HUES64 (cell line): ENCODE measurements at regions not wholly inside any gene's neighbourhood (a gene's known extent, or its start where the extent isn't known, plus 50 kb on each side); places are given as distances from the start of the nearest gene placed in this dataset.
"Not testable (repeated sequence)": the region's sequence is repeated elsewhere in the genome, so short reads cannot be mapped to it uniquely, and the experiment has no call there.

ENCODE experiments used
- H3K27ac ChIP-seq: 2 replicates; pipeline ENCODE4 v1.7.0; 2013; ENCODE audit warnings: low read depth, low read length, inconsistent platforms
- H3K27me3 ChIP-seq: 2 replicates; pipeline ENCODE4 v1.6.1; 2013; ENCODE audit warnings: mild to moderate bottlenecking, low read length; ENCODE audit not compliant: insufficient read depth
- H3K36me3 ChIP-seq: 2 replicates; pipeline ENCODE4 v1.6.1; 2013; ENCODE audit warnings: mild to moderate bottlenecking, low read length; ENCODE audit not compliant: insufficient read depth
- H3K4me1 ChIP-seq: 2 replicates; pipeline ENCODE4 v1.6.1; 2013; ENCODE audit warnings: mild to moderate bottlenecking, low read length, moderate library complexity; ENCODE audit not compliant: insufficient read depth
- H3K4me3 ChIP-seq: 2 replicates; pipeline ENCODE4 v1.5.1; 2013; ENCODE audit warnings: mild to moderate bottlenecking, low read length, moderate library complexity
- H3K9ac ChIP-seq: 2 replicates; pipeline ENCODE4 v1.6.1; 2013; ENCODE audit warnings: mild to moderate bottlenecking, low read depth, low read length
- H3K9me3 ChIP-seq: 2 replicates; pipeline ENCODE4 v1.6.1; 2013; ENCODE audit warnings: low read depth, low read length; ENCODE audit not compliant: insufficient read depth
- WGBS: fragments of 150-250, 120-280 bp; methylation state at CpG from one replicate; pipeline ENCODE4 v1.1.7; 2013; ENCODE audit warnings: missing lambda C conversion rate; 5-methylcytosine and 5-hydroxymethylcytosine counted together

GRCh38 chr2:58607448-58607847 lies 366.3 kb upstream of the FANCL start:
- Histone ChIP-seq H3K27me3 (no peaks in the 10 kb centered on the region), H3K9me3 (no peaks in the 10 kb centered on the region), H3K4me3 (no peak overlapping the region), H3K9ac (no peak overlapping the region), H3K4me1 (no peaks in the 10 kb centered on the region; the same call in 1 of the 2 replicates), H3K27ac (no peak overlapping the region), H3K36me3 (no peaks in the 10 kb centered on the region)
- WGBS, result 92% methylated on average over 2 of the region's 2 CpGs

- Histone ChIP-seq H3K27ac (no peak overlapping the region), H3K27me3 (no peaks in the 10 kb centered on the region), H3K9ac (no peak overlapping the region), H3K9me3 (no peaks in the 10 kb centered on the region), H3K36me3 (no peaks in the 10 kb centered on the region), H3K4me3 (no peak overlapping the region), H3K4me1 (no peaks in the 10 kb centered on the region; the same call in 1 of the 2 replicates)
These were observed 365.7 kb upstream of the FANCL start for GRCh38 chr2:58606799-58607198.

- Histone ChIP-seq H3K27me3 (no peaks in the 10 kb centered on the region), H3K4me1 (no peaks in the 10 kb centered on the region; the same call in 1 of the 2 replicates), H3K9me3 (no peaks in the 10 kb centered on the region), H3K4me3 (no peak overlapping the region), H3K36me3 (no peaks in the 10 kb centered on the region), H3K9ac (no peak overlapping the region), H3K27ac (no peak overlapping the region)
- 88% methylated on average over 1 of the region's 1 CpG for WGBS
These were observed 363.0 kb upstream of the FANCL start for GRCh38 chr2:58604096-58604495.

GRCh38 chr2:58601017-58601416 lies 359.9 kb upstream of the FANCL start:
- H3K27me3 ChIP-seq, result no peaks in the 10 kb centered on the region
- H3K9ac ChIP-seq, result no peak overlapping the region
- H3K36me3 ChIP-seq, result no peaks in the 10 kb centered on the region
- H3K9me3 ChIP-seq, result no peaks in the 10 kb centered on the region
- H3K4me3 ChIP-seq, result no peak overlapping the region
- 100% methylated on average over 1 of the region's 2 CpGs for WGBS
- no peak overlapping the region for H3K27ac ChIP-seq
- no peaks in the 10 kb centered on the region for H3K4me1 ChIP-seq

GRCh38 chr2:58598171-58598570 lies 357.0 kb upstream of the FANCL start:
- Histone ChIP-seq H3K9ac (no peak overlapping the region), H3K4me1 (no peaks in the 10 kb centered on the region), H3K27ac (no peak overlapping the region), H3K36me3 (no peaks in the 10 kb centered on the region), H3K27me3 (no peaks in the 10 kb centered on the region), H3K9me3 (no peaks in the 10 kb centered on the region), H3K4me3 (no peak overlapping the region)
- WGBS, result 89% methylated on average over 3 of the region's 3 CpGs

GRCh38 chr2:58595714-58596113 lies 354.6 kb upstream of the FANCL start:
- no peak overlapping the region for H3K9ac ChIP-seq
- no peaks in the 10 kb centered on the region for H3K9me3 ChIP-seq
- H3K4me3 ChIP-seq, result no peak overlapping the region
- H3K27ac ChIP-seq, result no peak overlapping the region
- WGBS, result 96% methylated on average over 2 of the region's 3 CpGs
- no peaks in the 10 kb centered on the region for H3K36me3 ChIP-seq
- H3K27me3 ChIP-seq, result no peaks in the 10 kb centered on the region
- H3K4me1 ChIP-seq, result no peaks in the 10 kb centered on the region

DNA sequence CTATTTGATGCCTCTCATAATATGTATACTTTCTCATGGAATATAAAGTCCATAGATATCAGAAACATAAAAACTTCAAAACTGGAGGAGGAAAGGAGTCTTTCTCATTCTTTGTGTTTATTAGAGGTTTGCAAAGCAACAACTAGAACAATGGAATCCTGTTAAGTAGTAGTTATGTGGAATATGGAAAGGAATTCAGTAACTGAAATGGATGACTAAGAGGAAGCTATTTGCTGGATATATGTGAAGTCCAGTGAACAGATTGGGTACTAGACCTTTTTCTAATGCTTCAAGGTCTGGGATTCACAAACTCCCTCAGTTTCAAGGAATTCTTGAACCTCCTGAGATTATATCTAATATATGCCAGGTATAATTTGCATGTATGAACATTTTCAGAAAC lies 353.6 kb upstream of the FANCL start:
- H3K36me3 ChIP-seq, result no peaks in the 10 kb centered on the region
- H3K4me1 ChIP-seq, result no peaks in the 10 kb centered on the region
- no peak overlapping the region for H3K9ac ChIP-seq
- no peak overlapping the region for H3K4me3 ChIP-seq
- H3K9me3 ChIP-seq, result no peaks in the 10 kb centered on the region
- no peaks in the 10 kb centered on the region for H3K27me3 ChIP-seq
- H3K27ac ChIP-seq, result no peak overlapping the region

DNA sequence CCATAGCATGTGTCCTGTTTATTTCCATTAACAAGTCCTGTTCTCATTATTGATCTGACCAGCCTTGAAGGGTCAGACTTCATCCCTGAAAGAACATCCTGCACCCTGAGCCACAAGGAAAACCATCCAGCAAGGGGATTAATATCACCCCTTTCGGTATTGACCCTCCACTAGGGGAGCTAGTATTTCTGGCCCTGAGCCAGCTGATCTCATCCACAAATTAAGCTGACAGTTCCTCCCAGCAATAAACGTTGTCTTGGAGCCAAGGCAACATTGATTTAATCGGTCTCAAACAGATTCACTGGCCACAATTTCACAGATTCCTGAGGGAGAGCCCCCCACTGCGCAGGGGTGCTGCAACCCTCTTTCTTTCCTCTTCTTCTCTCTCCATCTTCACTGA lies 353.1 kb upstream of the FANCL start:
- H3K9ac ChIP-seq, result no peak overlapping the region

GRCh38 chr2:58586178-58586577 lies 345.1 kb upstream of the FANCL start:
- 93% methylated on average over 2 of the region's 5 CpGs for WGBS
- H3K27ac ChIP-seq, H3K27me3 ChIP-seq, H3K36me3 ChIP-seq, H3K4me3 ChIP-seq, H3K9ac ChIP-seq, H3K9me3 ChIP-seq: not testable (repeated sequence)
- peaks cover 11% of the 10 kb centered on the region; the same call in 1 of the 2 replicates for H3K4me1 ChIP-seq

More for the DNA sequence above, 353.1 kb upstream of the FANCL start:
- Histone ChIP-seq H3K27me3 (no peaks in the 10 kb centered on the region), H3K27ac (no peak overlapping the region), H3K36me3 (no peaks in the 10 kb centered on the region), H3K9me3 (no peaks in the 10 kb centered on the region), H3K4me3 (no peak overlapping the region), H3K4me1 (no peaks in the 10 kb centered on the region)
- 72% methylated on average over 4 of the region's 4 CpGs for WGBS

- no peak overlapping the region for H3K9ac ChIP-seq
- no peaks in the 10 kb centered on the region for H3K27me3 ChIP-seq
- no peak overlapping the region for H3K4me3 ChIP-seq
- no peaks in the 10 kb centered on the region for H3K36me3 ChIP-seq
- WGBS, result 96% methylated on average over 5 of the region's 5 CpGs
- H3K9me3 ChIP-seq, result no peaks in the 10 kb centered on the region
- H3K27ac ChIP-seq, result no peak overlapping the region
- H3K4me1 ChIP-seq, result peaks cover 11% of the 10 kb centered on the region; the same call in 1 of the 2 replicates
These were observed 344.1 kb upstream of the FANCL start for GRCh38 chr2:58585233-58585632.

- Histone ChIP-seq H3K4me1 (peaks cover 11% of the 10 kb centered on the region; the same call in 1 of the 2 replicates), H3K9ac (no peak overlapping the region), H3K27me3 (no peaks in the 10 kb centered on the region), H3K27ac (no peak overlapping the region), H3K4me3 (no peak overlapping the region), H3K9me3 (no peaks in the 10 kb centered on the region), H3K36me3 (no peaks in the 10 kb centered on the region)
- 100% methylated on average over 2 of the region's 4 CpGs for WGBS
These were observed 343.5 kb upstream of the FANCL start for GRCh38 chr2:58584606-58585118.

DNA sequence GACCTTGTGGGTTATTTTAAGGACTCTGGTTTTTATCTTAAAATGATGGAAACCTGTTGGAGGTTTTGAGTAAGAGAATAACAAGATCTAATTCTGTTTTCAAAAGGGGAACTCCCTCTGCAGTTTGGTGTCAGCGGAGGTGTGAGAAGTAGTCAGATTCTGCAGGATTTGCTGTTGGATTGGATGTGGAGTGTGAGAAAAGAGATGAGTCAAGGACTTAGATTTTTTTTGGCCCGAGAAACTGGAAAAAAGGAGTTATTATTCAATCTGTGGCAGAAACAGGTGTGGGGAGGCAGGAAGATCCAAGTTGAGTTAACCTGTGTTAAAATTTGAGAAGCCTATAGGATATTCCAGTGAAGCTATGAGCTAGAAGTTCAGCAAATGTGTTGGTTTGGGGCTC lies 337.2 kb upstream of the FANCL start:
- Histone ChIP-seq H3K4me1 (peaks cover 5% of the 10 kb centered on the region; the same call in 1 of the 2 replicates), H3K4me3 (no peak overlapping the region), H3K9ac (no peak overlapping the region), H3K27me3 (no peaks in the 10 kb centered on the region), H3K9me3 (no peaks in the 10 kb centered on the region), H3K27ac (no peak overlapping the region), H3K36me3 (no peaks in the 10 kb centered on the region)
- 93% methylated on average over 2 of the region's 2 CpGs for WGBS
